ENCODE measurements at regions not wholly inside any gene's neighbourhood (a gene's known extent, or its start where the extent isn't known, plus 50 kb on each side); places are given as distances from the start of the nearest gene placed in this dataset.

- TF ChIP-seq REST (IDR thresholded peaks at IDR 0.05; ENCODE audit: insufficient read depth in 1 of 2, low read depth in 2 of 2, low read length in 2 of 2) (no peak), POLR2AphosphoS5 (IDR thresholded peaks at IDR 0.05; ENCODE audit: low read depth, low read length) (no peak), TAF1 (IDR thresholded peaks at IDR 0.05; ENCODE audit: borderline replicate concordance, insufficient read depth, low read length) (no peak), SIN3A (IDR thresholded peaks at IDR 0.05; ENCODE audit: borderline replicate concordance, insufficient read depth, low read length) (no peak), FOXP2 (optimal IDR thresholded peaks at IDR 0.05; ENCODE audit: borderline replicate concordance, extremely low read depth, extremely low read length, insufficient read depth) (no peak)
Observed at GRCh38 chr14:71799841-71800240, 132.4 kb upstream of the RGS6 start.

- TF ChIP-seq POLR2AphosphoS5 (IDR thresholded peaks at IDR 0.05; ENCODE audit: low read depth, low read length) (no peak), TAF1 (IDR thresholded peaks at IDR 0.05; ENCODE audit: borderline replicate concordance, insufficient read depth, low read length) (no peak), REST (IDR thresholded peaks at IDR 0.05; ENCODE audit: insufficient read depth in 1 of 2, low read depth in 2 of 2, low read length in 2 of 2) (no peak), FOXP2 (optimal IDR thresholded peaks at IDR 0.05; ENCODE audit: borderline replicate concordance, extremely low read depth, extremely low read length, insufficient read depth) (no peak), SIN3A (IDR thresholded peaks at IDR 0.05; ENCODE audit: borderline replicate concordance, insufficient read depth, low read length) (no peak)
Observed at GRCh38 chr14:71800878-71801277, 131.4 kb upstream of the RGS6 start.

DNA sequence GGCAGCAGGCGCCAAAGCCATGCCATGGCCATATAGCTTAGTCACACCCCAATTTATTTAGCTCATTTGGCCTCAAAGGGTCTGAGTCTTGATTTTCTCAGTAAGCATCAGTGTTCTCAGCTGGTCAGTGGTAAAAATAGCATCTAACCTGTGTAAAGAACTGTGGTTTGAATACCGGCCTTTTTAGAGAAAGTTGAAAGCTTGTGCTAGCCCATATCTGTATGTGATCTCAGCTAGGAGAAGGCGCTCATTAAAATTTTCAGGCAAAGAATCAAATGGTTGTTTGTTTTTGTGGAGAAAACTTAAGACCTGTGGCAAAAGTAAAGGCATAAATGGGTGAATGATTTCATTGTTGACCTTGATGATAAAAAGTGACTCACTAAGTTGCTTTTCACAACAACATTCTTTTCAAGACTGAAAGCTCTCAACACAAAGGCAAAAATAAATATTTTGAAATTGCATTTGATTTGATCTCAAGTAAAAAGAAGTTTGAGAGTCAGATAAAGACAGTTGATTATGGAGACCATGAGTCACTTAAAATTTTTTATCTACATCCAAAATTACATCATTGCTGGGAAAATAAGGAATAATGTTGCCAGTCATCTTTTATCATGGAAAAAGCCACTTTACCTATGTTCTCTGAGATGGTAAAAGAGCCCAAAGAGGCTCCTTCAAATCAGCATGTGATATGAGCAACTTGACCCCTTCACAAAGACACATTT lies 128.5 kb upstream of the RGS6 start:
- no peak for TF ChIP-seq TAF1 (IDR thresholded peaks at IDR 0.05; ENCODE audit: borderline replicate concordance, insufficient read depth, low read length)
- no peak for TF ChIP-seq SIN3A (IDR thresholded peaks at IDR 0.05; ENCODE audit: borderline replicate concordance, insufficient read depth, low read length)
- TF ChIP-seq FOXP2 (optimal IDR thresholded peaks at IDR 0.05; ENCODE audit: borderline replicate concordance, extremely low read depth, extremely low read length, insufficient read depth), result no peak
- TF ChIP-seq REST (IDR thresholded peaks at IDR 0.05; ENCODE audit: insufficient read depth in 1 of 2, low read depth in 2 of 2, low read length in 2 of 2), result no peak
- no peak for TF ChIP-seq POLR2AphosphoS5 (IDR thresholded peaks at IDR 0.05; ENCODE audit: low read depth, low read length)

DNA sequence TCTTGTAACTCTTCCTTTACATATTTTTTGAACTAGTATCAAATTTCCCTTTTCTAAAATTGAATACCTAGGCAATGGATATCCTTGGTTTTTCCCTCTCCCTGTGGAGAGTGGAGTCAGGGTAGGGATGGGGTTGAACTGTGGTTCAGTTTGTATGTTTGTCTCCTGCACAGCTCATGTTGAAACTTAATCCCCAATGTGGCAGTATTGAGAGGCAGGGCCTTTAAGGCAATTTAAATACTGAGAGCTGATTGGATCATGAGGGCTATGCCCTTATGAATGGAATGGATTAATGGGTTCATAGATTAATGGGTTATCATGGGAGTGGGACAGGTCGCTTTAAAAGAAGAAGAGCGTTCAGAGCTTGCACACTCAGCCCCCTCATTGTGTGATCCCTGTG lies 127.2 kb upstream of the RGS6 start:
- TF ChIP-seq FOXP2 (optimal IDR thresholded peaks at IDR 0.05; ENCODE audit: borderline replicate concordance, extremely low read depth, extremely low read length, insufficient read depth) (no peak), REST (IDR thresholded peaks at IDR 0.05; ENCODE audit: insufficient read depth in 1 of 2, low read depth in 2 of 2, low read length in 2 of 2) (no peak), POLR2AphosphoS5 (IDR thresholded peaks at IDR 0.05; ENCODE audit: low read depth, low read length) (no peak), TAF1 (IDR thresholded peaks at IDR 0.05; ENCODE audit: borderline replicate concordance, insufficient read depth, low read length) (no peak), SIN3A (IDR thresholded peaks at IDR 0.05; ENCODE audit: borderline replicate concordance, insufficient read depth, low read length) (no peak)
